Loucy (cell line): ENCODE measurements at regions not wholly inside any gene's neighbourhood (a gene's known extent, or its start where the extent isn't known, plus 50 kb on each side); places are given as distances from the start of the nearest gene placed in this dataset.

Experiments
- EZH2phosphoT487 ChIP-seq: fragments of 200-600 bp; IDR thresholded peaks from 2 replicates; pipeline ENCODE4 v1.6.1; 2018; ENCODE audit warnings: antibody characterized with exemption, mild to moderate bottlenecking, moderate library complexity, borderline replicate concordance
- TF ChIP-seq, protein P1 (sequence below): fragments of 200-600 bp; sonication (generic); conservative IDR thresholded peaks from 2 replicates; pipeline ENCODE4 v1.5.1; 2014; ENCODE audit warnings: mild to moderate bottlenecking, antibody characterized with exemption, low read length

DNA sequence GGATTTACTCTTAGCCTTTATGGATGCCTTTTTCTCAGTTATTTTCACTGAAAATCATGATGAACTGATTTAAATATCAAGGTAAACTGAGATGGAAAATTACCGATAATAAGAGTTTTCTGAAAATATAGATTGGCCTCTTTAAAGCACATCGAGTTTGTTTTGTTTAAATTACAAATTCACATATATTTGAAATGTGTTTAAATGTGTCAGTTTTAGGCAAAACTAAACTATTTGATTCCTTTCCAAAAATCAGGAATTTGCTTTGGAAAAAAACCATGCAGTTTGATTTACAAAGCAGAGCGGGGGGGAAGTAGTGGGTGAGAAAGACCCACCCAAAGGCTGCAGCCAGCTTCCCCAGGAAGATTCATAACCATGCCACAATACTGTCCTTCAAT is 52.0 kb upstream of the EML4 start:
- TF ChIP-seq, protein P1, sequence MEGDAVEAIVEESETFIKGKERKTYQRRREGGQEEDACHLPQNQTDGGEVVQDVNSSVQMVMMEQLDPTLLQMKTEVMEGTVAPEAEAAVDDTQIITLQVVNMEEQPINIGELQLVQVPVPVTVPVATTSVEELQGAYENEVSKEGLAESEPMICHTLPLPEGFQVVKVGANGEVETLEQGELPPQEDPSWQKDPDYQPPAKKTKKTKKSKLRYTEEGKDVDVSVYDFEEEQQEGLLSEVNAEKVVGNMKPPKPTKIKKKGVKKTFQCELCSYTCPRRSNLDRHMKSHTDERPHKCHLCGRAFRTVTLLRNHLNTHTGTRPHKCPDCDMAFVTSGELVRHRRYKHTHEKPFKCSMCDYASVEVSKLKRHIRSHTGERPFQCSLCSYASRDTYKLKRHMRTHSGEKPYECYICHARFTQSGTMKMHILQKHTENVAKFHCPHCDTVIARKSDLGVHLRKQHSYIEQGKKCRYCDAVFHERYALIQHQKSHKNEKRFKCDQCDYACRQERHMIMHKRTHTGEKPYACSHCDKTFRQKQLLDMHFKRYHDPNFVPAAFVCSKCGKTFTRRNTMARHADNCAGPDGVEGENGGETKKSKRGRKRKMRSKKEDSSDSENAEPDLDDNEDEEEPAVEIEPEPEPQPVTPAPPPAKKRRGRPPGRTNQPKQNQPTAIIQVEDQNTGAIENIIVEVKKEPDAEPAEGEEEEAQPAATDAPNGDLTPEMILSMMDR = no peak
- TF ChIP-seq EZH2phosphoT487 = no peak
